Immature natural killer cell (primary cell): ENCODE measurements at regions not wholly inside any gene's neighbourhood (a gene's known extent, or its start where the extent isn't known, plus 50 kb on each side); places are given as distances from the start of the nearest gene placed in this dataset.

Source experiments
- DNase-seq, 3 donors: peaks; one replicate each; pipeline ENCODE4 v3.0.0; 2022; ENCODE audit warnings: mixed read lengths in 1 of 3
- H3K27ac Mint-ChIP-seq, 6 donors: one replicate each; pipeline ENCODE4 v1.8.0; 2020; ENCODE audit warnings: mixed read lengths in 6 of 6, mild to moderate bottlenecking in 5 of 6, inconsistent platforms in 4 of 6, moderate library complexity in 3 of 6
- H3K27me3 Mint-ChIP-seq, 3 donors: one replicate each; pipeline ENCODE4 v1.8.0; 2020 to 2021; ENCODE audit warnings: low read depth in 3 of 3, mild to moderate bottlenecking in 3 of 3, mixed read lengths in 3 of 3, moderate library complexity in 3 of 3, inconsistent platforms in 1 of 3
- H3K36me3 Mint-ChIP-seq, 3 donors: one replicate each; pipeline ENCODE4 v1.8.0; 2020; ENCODE audit warnings: mixed read lengths in 3 of 3, inconsistent platforms in 2 of 3, mild to moderate bottlenecking in 2 of 3
- H3K4me1 Mint-ChIP-seq, 2 donors: one replicate each; pipeline ENCODE4 v1.8.0; 2020; ENCODE audit warnings: inconsistent platforms in 2 of 2, mild to moderate bottlenecking in 2 of 2, mixed read lengths in 2 of 2, moderate library complexity in 1 of 2
- H3K4me3 Mint-ChIP-seq, 5 donors: one replicate each; pipeline ENCODE4 v1.8.0; 2020; ENCODE audit warnings: mild to moderate bottlenecking in 5 of 5, mixed read lengths in 5 of 5, inconsistent platforms in 3 of 5, moderate library complexity in 3 of 5
- H3K9me3 Mint-ChIP-seq, 6 donors: one replicate each; pipeline ENCODE4 v1.8.0; 2020; ENCODE audit warnings: mild to moderate bottlenecking in 6 of 6, mixed read lengths in 6 of 6, inconsistent platforms in 4 of 6, moderate library complexity in 3 of 6

DNA sequence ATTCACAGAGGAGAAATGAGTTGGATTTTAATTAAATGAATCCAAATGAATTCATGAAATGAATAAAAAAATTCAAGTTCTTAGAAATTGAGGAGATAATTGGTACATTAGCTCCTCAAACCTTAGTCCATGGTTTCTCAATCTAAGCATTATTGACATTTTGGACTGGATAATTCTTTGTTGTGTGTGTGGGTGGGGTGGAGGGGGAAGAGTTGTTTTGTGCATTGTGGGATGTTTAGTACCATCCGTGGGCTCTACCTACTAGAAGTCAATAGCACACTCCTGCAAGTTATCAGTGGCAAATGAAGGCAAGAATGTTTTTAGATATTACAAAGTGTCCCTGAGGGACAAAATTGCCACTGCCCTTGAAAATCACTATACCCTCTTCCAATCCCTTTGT lies 431.9 kb downstream of the PLPP3 start:
- peaks cover 0 to 1% (median 0%) of the 10 kb centered on the region in 3 donors for H3K27me3 Mint-ChIP-seq
- no peaks in the 10 kb centered on the region for H3K36me3 Mint-ChIP-seq
- H3K4me3 Mint-ChIP-seq = no peak overlapping the region
- no peak overlapping the region for H3K27ac Mint-ChIP-seq
- DNase-seq = no peak
- no peaks in the 10 kb centered on the region for H3K4me1 Mint-ChIP-seq
- H3K9me3 Mint-ChIP-seq = no peaks in the 10 kb centered on the region

DNA sequence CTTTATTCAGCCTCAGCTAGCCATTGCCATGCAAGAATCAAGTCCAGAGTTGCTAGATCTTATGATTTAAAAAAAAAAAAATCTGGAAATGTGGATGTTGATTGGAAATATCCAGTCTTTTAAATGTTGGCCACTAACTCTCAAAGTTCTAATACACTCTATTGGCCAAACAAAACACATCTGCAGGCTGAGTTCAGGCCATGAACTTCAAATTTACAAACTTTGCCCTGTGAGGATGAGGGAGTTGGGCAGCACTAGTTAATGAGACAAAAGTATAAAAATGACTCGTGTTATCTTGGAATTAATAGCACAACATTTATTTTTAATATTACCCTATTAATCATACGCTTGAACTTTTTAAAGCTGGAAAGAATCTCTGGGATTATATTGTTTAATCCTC lies 432.3 kb downstream of the PLPP3 start:
- Mint-ChIP-seq H3K4me1 (no peaks in the 10 kb centered on the region), H3K4me3 (no peak overlapping the region), H3K9me3 (no peaks in the 10 kb centered on the region), H3K27me3 (peaks cover 0 to 1% (median 0%) of the 10 kb centered on the region in 3 donors), H3K27ac (no peak overlapping the region), H3K36me3 (no peaks in the 10 kb centered on the region)
- DNase-seq = no peak

DNA sequence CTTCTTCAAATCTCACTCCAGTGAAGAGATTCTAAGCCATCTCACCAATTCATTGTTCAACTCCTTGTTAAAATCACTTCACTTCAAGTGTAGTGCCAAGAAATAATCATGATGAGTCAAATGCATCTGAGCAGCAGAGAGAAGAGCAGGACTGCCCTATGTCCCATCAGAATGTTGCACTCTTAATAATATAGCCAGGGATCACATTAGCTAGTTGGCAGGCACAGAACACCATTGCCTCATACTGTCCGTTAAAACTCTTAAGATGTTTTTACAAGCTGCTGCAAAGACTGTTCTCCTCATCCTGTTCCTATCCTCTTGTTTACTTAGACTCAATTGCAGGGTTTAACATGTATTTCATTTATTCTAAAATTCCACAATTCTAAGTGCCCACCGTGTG lies 432.9 kb downstream of the PLPP3 start:
- Mint-ChIP-seq H3K36me3 (no peaks in the 10 kb centered on the region), H3K27ac (no peak overlapping the region), H3K9me3 (no peaks in the 10 kb centered on the region), H3K27me3 (peaks cover 0 to 1% (median 0%) of the 10 kb centered on the region in 3 donors), H3K4me3 (no peak overlapping the region), H3K4me1 (no peaks in the 10 kb centered on the region)
- DNase-seq = no peak

- Mint-ChIP-seq H3K9me3 (no peaks in the 10 kb centered on the region), H3K36me3 (no peaks in the 10 kb centered on the region), H3K4me3 (no peak overlapping the region), H3K27me3 (peaks cover 0 to 1% (median 0%) of the 10 kb centered on the region in 3 donors), H3K4me1 (no peaks in the 10 kb centered on the region), H3K27ac (no peak overlapping the region)
- no peak for DNase-seq
Measured at GRCh38 chr1:56145581-56145980, 433.8 kb downstream of the PLPP3 start.

DNA sequence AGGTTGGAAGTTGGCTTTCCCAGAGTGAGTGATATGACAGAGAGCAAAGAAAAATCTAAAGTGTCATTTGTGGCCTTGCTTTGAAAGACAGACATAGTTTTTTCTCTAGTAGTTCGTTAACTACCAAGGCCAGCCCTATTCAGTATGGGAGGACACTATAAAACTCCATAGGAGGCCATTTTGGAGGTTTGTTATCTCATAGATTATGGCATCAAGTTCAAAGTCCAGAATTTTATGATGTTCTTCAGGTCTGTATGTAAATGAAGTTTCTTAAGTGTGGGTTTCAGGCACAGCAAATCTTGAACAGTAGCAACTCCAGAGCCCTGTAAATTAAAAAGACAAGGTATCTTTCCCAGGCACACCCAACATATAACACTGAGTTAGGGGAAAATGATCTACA lies 437.1 kb downstream of the PLPP3 start:
- H3K4me3 Mint-ChIP-seq = no peak overlapping the region
- H3K9me3 Mint-ChIP-seq = no peaks in the 10 kb centered on the region
- no peak for DNase-seq
- H3K27me3 Mint-ChIP-seq = peaks cover 0 to 6% (median 1%) of the 10 kb centered on the region in 3 donors
- no peaks in the 10 kb centered on the region for H3K4me1 Mint-ChIP-seq
- no peaks in the 10 kb centered on the region for H3K36me3 Mint-ChIP-seq
- H3K27ac Mint-ChIP-seq = no peak overlapping the region

DNA sequence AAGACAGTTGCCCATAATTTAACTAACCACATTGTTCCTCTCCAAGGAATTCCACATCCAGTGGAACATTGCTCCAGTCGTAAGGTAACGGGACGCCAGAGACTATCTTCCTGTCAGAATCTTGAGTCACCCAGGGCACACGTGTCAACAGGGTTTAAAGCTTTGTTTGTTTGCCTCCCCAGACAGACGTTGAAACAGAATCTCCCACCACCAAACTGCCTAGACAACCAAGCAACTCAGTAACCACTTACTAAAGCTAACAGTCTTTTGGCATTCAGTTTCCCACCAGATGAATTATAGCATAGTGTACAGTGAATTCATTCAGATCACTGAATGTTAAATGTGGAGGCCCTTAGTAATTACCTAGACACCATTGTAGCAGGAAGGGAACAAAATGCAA lies 439.5 kb downstream of the PLPP3 start:
- no peaks in the 10 kb centered on the region for H3K9me3 Mint-ChIP-seq
- no peaks in the 10 kb centered on the region for H3K36me3 Mint-ChIP-seq
- no peak for DNase-seq
- H3K27ac Mint-ChIP-seq = no peak overlapping the region
- no peak overlapping the region for H3K4me3 Mint-ChIP-seq
- H3K27me3 Mint-ChIP-seq = peaks cover 0 to 6% (median 2%) of the 10 kb centered on the region in 3 donors
- no peaks in the 10 kb centered on the region for H3K4me1 Mint-ChIP-seq

GRCh38 chr1:56137521-56138505 lies 441.6 kb downstream of the PLPP3 start:
- no peak for DNase-seq
- H3K4me3 Mint-ChIP-seq = no peak overlapping the region
- no peaks in the 10 kb centered on the region for H3K4me1 Mint-ChIP-seq
- no peaks in the 10 kb centered on the region for H3K36me3 Mint-ChIP-seq
- no peak overlapping the region for H3K27ac Mint-ChIP-seq
- no peaks in the 10 kb centered on the region for H3K9me3 Mint-ChIP-seq
- H3K27me3 Mint-ChIP-seq = peaks cover 0 to 6% (median 3%) of the 10 kb centered on the region in 3 donors

DNA sequence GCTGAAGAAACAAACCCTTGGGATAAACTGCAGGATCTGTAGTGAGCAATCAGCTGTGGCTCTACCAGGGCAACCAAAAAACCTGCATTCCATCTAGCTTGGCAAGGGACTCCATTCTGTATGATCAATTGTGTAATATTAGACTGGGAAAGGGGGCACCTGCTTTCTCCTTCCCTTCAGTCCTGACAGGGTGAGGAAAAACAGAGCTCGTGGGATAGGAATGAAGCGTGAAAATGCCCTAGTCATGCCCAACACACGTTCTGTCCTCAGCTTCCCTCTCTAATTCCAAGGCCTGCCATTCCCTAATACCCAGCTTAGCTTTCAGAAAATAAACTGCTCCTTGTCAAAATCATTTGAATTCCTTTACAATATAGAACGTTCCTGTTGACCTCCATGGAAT lies 442.3 kb downstream of the PLPP3 start:
- Mint-ChIP-seq H3K27me3 (peaks cover 0 to 6% (median 3%) of the 10 kb centered on the region in 3 donors), H3K9me3 (no peaks in the 10 kb centered on the region), H3K4me1 (no peaks in the 10 kb centered on the region)

GRCh38 chr1:56135864-56136147 lies 443.6 kb downstream of the PLPP3 start:
- Mint-ChIP-seq H3K27ac (no peak overlapping the region), H3K9me3 (no peaks in the 10 kb centered on the region), H3K36me3 (no peaks in the 10 kb centered on the region), H3K27me3 (peaks cover 0 to 6% (median 3%) of the 10 kb centered on the region in 3 donors), H3K4me3 (no peak overlapping the region), H3K4me1 (no peaks in the 10 kb centered on the region)
- DNase-seq = no peak

More for the DNA sequence above, 442.3 kb downstream of the PLPP3 start:
- no peaks in the 10 kb centered on the region for H3K36me3 Mint-ChIP-seq
- H3K4me3 Mint-ChIP-seq = no peak overlapping the region
- DNase-seq = no peak
- no peak overlapping the region for H3K27ac Mint-ChIP-seq

GRCh38 chr1:56135069-56135863 lies 444.1 kb downstream of the PLPP3 start:
- Mint-ChIP-seq H3K4me1 (no peaks in the 10 kb centered on the region), H3K36me3 (no peaks in the 10 kb centered on the region), H3K27me3 (peaks cover 0 to 6% (median 3%) of the 10 kb centered on the region in 3 donors), H3K27ac (no peak overlapping the region), H3K4me3 (no peak overlapping the region), H3K9me3 (no peaks in the 10 kb centered on the region)
- no peak for DNase-seq

GRCh38 chr1:56133522-56134472 lies 445.6 kb downstream of the PLPP3 start:
- Mint-ChIP-seq H3K4me1 (no peaks in the 10 kb centered on the region), H3K4me3 (no peak overlapping the region), H3K27me3 (peaks cover 0 to 5% (median 3%) of the 10 kb centered on the region in 3 donors), H3K36me3 (no peaks in the 10 kb centered on the region), H3K27ac (no peak overlapping the region), H3K9me3 (peaks cover 0 to 4% (median under 1%) of the 10 kb centered on the region in 6 donors)
- DNase-seq = no peak

- H3K4me1 Mint-ChIP-seq = no peaks in the 10 kb centered on the region
- H3K4me3 Mint-ChIP-seq = no peak overlapping the region
- H3K36me3 Mint-ChIP-seq = no peaks in the 10 kb centered on the region
- no peak for DNase-seq
- H3K27ac Mint-ChIP-seq = no peak overlapping the region
- H3K9me3 Mint-ChIP-seq = peaks cover 0 to 4% (median under 1%) of the 10 kb centered on the region in 6 donors
- peaks cover 0 to 5% (median 2%) of the 10 kb centered on the region in 3 donors for H3K27me3 Mint-ChIP-seq
Measured at GRCh38 chr1:56132520-56132919, 446.8 kb downstream of the PLPP3 start.

DNA sequence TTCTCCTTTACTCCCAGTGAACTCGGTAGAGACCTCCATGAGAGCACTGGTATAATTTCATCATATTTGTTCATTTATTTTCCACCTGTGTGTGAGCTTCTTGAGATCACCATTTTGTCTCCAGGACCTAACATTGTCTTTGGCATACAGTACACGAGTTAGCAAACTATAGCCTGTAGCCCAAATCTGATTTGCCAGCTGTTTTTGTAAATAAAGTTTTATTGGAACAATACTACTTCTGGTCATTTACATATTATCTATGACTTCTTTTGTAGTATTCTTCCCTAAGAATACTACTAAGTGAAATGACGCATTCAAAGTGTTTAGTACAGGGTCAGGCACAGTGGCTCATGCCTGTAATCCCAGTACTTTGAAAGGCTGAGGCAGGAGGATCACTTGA lies 449.5 kb downstream of the PLPP3 start:
- peaks cover 0 to 5% (median 4%) of the 10 kb centered on the region in 3 donors for H3K27me3 Mint-ChIP-seq
- peaks cover 0 to 4% (median 0%) of the 10 kb centered on the region in 3 donors for H3K36me3 Mint-ChIP-seq
- no peaks in the 10 kb centered on the region for H3K4me1 Mint-ChIP-seq
- no peak for DNase-seq
- H3K4me3 Mint-ChIP-seq = no peak overlapping the region
- H3K27ac Mint-ChIP-seq = no peak overlapping the region
- peaks cover 0 to 4% (median under 1%) of the 10 kb centered on the region in 6 donors for H3K9me3 Mint-ChIP-seq
